ENCODE measurements at regions not wholly inside any gene's neighbourhood (a gene's known extent, or its start where the extent isn't known, plus 50 kb on each side); places are given as distances from the start of the nearest gene placed in this dataset.

DNA sequence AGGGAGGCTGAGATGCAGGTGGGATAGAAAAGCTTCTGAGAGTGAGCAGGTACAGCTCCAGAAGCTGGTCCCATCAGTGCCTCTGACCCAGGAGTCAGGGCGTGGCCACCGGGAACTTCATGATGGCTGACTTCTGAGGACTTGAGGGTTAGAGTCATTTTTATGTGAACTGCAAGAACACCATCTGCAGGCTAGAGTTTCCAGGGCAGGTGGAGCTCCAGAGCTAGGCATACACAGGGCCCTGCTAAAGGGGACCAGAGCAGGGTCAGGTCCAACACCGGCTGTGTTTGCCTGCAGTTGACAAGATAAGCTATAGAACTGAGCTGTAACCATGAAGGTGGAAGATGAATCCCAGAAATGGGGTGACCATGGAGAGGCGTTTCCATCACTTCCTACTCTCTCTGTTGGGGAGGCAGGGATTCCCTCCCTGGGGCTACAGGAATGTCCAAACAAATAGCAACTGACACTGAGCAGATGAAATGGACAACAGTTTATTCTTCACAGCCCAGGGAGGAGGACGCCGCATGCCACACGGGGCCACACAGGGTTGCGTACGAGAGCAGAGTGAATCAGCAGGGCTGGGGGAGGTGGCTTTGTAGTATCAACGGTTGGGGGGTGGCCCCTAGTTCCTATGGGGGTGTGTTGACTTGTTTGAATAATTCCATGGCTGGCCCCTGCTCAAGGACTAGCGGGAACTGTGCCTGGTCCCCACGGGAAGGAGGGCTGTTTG lies 77.6 kb upstream of the ZNF516 start:
- no peak overlapping the region for H3K4me3 ChIP-seq (ENCODE audit: low read length)
- no peaks in the 10 kb centered on the region for H3K9me3 ChIP-seq (ENCODE audit: low read depth, low read length)
- no peaks in the 10 kb centered on the region for H3K27me3 ChIP-seq (ENCODE audit: insufficient read depth, low read length)
- peaks cover 63% of the 10 kb centered on the region for H3K4me1 ChIP-seq (ENCODE audit: insufficient read depth, low read length)

DNA sequence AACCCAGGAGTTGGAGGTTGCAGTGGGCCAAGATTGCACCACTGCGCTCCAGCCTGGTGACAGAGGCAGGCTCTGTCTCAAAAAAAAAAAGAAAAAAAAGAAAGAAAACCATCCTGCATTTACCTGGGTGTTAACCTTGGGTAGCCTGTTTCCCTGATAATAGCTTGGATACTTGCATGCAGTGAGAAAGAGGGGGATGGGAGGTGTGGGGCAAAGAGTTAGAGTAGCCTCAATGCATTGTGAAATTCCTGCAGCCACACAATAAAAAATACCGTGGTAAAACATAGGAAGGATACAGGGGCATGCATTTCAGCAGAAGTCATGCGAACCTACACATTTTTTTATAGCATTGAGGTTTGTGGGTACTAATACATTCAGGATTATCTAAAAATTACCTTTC lies 76.6 kb upstream of the ZNF516 start:
- Histone ChIP-seq H3K4me3 (ENCODE audit: low read length) (no peak overlapping the region), H3K27me3 (ENCODE audit: insufficient read depth, low read length) (no peaks in the 10 kb centered on the region), H3K4me1 (ENCODE audit: insufficient read depth, low read length) (peaks cover 73% of the 10 kb centered on the region), H3K9me3 (ENCODE audit: low read depth, low read length) (no peaks in the 10 kb centered on the region)

DNA sequence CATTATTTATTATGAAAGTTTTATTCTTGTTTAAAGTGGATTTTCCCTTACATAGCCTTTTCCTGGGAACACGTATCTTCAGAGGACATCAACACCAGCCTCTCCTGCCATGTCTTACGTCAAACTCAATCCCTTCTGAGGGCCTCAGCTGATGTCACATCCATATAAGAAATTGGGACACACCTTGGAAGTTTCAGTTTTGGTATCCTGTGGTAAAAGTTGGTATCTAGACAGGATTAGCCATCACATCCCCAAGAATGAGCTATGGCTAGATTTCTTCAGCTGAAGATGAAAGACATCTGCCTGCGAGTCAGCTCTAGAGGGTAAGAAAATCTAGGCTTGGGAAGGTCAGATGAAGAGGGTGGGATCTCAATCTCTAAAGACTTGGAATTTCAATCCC lies 75.8 kb upstream of the ZNF516 start:
- Histone ChIP-seq H3K4me3 (ENCODE audit: low read length) (no peak overlapping the region), H3K4me1 (ENCODE audit: insufficient read depth, low read length) (peaks cover 81% of the 10 kb centered on the region), H3K27me3 (ENCODE audit: insufficient read depth, low read length) (no peaks in the 10 kb centered on the region)

DNA sequence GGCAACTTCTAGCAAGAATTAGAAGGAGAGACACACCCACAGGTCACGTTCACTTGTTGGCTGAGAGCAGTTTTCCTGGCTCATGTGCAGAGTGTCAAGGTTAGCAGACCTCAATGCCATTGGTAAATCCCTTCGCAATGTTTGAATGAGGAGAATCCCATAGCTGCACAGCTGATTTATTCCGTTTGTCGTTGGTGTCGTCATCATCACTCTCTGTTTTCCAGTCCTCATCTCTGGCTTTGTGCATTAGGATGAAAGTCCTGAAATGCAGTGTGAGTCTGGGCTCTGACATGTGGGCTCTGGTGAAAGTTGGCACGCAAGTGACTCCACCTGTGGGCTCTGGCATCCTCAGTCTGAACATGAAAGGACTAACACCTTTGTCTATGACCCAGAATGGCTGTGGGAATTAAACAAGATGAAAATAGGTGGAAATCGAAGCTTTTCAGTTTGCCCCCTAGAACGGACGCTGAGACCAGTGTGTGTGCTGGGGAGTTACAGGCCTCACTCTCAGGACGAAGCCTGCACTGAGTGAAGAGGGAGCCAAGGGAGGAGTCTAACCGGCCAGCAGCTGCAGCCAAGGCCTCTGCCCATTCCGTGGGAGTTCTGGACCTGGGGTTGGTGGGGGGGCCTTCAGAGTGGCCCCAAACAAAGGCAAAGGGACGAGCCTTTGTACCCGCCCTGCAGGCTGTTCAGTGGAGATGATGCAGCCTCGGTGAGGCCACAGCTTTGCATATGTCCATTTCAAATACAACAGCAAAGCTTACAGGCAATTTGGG lies 74.8 kb upstream of the ZNF516 start:
- no peaks in the 10 kb centered on the region for H3K9me3 ChIP-seq (ENCODE audit: low read depth, low read length)
- H3K4me1 ChIP-seq (ENCODE audit: insufficient read depth, low read length) = peaks cover 90% of the 10 kb centered on the region
- H3K27me3 ChIP-seq (ENCODE audit: insufficient read depth, low read length) = no peaks in the 10 kb centered on the region
- no peak overlapping the region for H3K4me3 ChIP-seq (ENCODE audit: low read length)

More for the DNA sequence above, 75.8 kb upstream of the ZNF516 start:
- no peaks in the 10 kb centered on the region for H3K9me3 ChIP-seq (ENCODE audit: low read depth, low read length)

DNA sequence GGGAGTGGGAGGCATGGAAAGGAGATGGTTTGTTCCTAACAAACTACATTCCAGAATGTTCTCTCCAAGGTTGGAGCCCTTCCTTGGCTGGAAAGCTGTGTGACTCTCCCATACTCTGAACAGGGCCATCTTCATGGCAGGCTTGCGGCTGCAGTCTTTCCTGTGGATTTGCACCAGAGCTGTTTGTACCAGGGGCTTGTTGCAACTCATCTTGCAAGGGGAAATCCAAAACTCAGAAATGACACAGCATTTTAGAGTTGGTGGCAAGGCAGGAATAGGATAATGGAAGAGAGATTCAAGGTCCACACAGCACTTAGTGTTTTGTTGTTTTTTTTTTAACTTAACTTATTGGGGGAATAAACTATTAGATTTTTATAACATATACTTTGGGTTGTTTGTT lies 73.7 kb upstream of the ZNF516 start:
- H3K9me3 ChIP-seq (ENCODE audit: low read depth, low read length) = no peaks in the 10 kb centered on the region
- H3K4me3 ChIP-seq (ENCODE audit: low read length) = no peak overlapping the region
- peaks cover 97% of the 10 kb centered on the region for H3K4me1 ChIP-seq (ENCODE audit: insufficient read depth, low read length)
- no peaks in the 10 kb centered on the region for H3K27me3 ChIP-seq (ENCODE audit: insufficient read depth, low read length)

DNA sequence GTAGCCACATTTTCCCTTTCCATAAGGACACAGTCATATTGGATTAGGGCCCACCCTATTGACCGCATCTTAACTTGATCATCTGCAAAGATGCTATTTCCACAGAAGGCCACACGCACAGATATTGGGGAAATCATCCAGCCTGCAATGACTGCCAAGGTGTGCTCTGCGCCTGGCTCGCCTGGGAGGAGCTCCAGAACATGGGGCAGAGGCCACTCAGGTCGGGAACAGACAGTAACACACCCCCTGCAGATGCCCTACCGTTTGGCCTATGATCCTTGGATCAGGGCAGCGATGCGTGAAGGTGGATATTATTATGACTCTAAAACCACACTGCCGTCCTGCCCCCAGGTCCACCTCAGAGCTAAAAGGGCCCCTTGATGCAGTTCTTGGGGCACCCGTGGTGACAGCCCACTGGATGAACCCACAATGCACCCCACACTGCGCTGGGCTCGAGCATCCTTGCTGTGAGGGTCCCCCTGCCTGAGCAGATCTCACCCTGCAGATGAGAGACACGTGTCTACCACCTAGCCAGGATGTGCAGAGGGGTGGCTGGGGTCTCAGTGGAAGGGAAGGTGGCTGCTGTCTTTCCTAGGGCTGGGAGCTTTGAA lies 72.9 kb upstream of the ZNF516 start:
- Histone ChIP-seq H3K4me3 (ENCODE audit: low read length) (no peak overlapping the region), H3K27me3 (ENCODE audit: insufficient read depth, low read length) (no peaks in the 10 kb centered on the region), H3K9me3 (ENCODE audit: low read depth, low read length) (no peaks in the 10 kb centered on the region), H3K4me1 (ENCODE audit: insufficient read depth, low read length) (peaks cover 92% of the 10 kb centered on the region)

DNA sequence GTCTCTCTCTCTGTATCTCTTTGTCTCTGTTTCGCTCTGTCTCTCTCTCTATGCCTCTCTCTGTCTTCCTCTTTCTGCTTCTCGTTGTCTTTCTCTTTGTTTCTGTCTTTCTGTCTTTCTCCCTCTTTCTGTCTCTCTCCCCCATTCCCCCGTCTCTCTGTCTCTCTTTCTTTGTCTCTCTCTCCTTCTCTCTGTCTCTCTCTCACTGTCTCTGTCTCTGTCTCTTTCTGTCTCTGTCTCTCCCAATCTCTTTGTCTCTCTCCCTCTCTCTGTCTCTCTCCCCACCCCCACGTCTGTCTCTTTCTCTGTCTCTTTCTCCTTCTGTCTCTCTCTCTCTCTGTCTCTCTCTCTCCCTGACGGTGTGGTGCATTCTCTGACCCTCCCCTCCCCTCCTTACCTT lies 71.9 kb upstream of the ZNF516 start:
- H3K9me3 ChIP-seq (ENCODE audit: low read depth, low read length) = no peaks in the 10 kb centered on the region
- peaks cover 83% of the 10 kb centered on the region for H3K4me1 ChIP-seq (ENCODE audit: insufficient read depth, low read length)
- H3K4me3 ChIP-seq (ENCODE audit: low read length) = no peak overlapping the region
- H3K27me3 ChIP-seq (ENCODE audit: insufficient read depth, low read length) = no peaks in the 10 kb centered on the region

DNA sequence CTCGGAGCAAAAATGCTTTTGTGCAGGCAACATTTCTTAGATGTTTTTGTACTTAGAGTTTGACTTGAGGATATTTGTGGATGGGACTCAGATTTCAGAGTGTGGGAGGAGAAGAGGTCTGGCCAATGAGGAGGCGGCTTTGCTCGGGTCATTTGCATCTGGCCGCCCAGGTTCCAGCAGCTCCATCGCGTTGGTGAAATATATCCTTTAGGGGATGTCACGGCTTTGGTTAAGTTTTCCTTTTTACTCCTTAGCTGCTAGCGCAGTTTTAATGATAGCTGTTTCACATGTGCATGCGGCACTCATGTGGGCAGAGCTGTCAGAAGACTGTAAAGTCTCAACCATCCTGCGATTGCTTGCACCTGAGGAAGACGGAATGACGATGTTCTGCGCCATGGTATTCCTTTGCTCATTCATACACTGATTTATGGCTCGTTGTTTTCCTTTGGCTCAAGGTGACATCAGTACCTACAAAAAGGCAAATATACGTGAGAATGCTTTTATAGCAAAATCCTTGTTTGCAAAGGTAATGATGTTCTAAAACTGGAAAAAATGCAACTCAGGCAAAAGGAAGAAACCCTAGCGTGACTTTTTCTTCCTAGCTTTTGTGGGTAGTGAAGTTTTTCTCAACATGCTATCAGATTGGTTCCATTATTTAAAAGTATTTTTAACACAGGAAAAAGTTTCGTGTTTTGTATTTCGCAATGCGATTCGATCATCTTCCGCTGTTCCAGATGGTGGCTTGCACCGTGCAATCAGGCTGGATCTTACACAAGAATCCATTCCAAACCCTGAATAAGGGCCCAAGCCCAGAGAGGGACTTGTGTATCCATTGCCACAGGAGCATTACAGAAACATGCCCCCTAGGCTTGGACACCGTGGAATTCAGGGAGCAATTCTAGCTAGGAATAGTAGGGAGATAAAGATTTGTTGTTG lies 70.5 kb upstream of the ZNF516 start:
- H3K4me1 ChIP-seq (ENCODE audit: insufficient read depth, low read length) = peaks cover 69% of the 10 kb centered on the region
- peak overlapping the region; percentile 33 for H3K4me3 ChIP-seq (ENCODE audit: low read length)
- H3K27me3 ChIP-seq (ENCODE audit: insufficient read depth, low read length) = no peaks in the 10 kb centered on the region
- no peaks in the 10 kb centered on the region for H3K9me3 ChIP-seq (ENCODE audit: low read depth, low read length)

DNA sequence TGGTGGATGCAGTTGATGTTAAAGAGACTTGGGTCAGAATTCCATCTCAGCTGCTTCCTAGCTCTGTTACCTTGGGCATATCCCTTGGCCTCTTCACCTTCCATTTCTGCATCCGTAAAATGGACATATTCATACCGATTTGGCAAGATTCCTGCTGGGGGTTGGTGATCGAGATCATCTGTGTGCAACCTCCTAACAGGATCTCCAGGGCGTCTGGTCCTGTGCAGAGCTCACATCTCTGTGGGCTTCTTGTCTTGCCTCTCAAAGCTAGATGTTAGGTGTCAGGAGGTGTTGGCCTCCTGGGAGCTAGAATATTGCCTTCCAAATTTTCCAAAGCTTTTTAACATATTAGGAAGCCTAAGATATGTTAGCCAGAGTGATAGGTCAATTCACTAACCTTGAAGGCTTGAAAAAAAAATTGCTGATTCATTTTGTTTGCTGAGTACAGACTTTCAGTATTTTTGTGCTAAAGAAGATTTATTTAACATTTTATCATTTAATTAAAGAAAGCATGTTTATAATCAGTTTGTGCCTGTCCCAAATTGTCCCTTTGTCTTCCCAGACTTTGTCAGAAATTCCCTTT lies 69.7 kb upstream of the ZNF516 start:
- Histone ChIP-seq H3K27me3 (ENCODE audit: insufficient read depth, low read length) (no peaks in the 10 kb centered on the region), H3K4me3 (ENCODE audit: low read length) (peak overlapping the region; percentile 33), H3K4me1 (ENCODE audit: insufficient read depth, low read length) (peaks cover 61% of the 10 kb centered on the region), H3K9me3 (ENCODE audit: low read depth, low read length) (no peaks in the 10 kb centered on the region)

DNA sequence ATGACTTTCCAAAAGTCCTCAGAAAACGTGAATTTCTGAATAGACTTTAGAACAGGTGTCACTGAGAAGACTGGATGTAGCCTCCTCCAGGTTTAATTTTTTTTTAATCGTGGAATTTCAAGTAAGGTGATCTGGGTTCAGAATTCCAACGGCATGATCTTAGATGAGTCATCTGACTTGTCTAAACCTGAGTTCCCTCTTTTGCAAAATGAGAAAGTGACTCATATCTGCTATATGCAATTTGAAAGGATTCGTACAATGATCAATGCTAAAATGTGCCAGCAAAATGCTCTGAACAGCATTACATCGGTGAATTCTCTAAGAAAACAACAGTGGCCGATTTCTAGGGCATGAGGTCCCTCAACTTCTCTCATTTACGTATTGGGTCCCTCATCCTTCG lies 69.1 kb upstream of the ZNF516 start:
- H3K4me3 ChIP-seq (ENCODE audit: low read length) = no peak overlapping the region
- H3K4me1 ChIP-seq (ENCODE audit: insufficient read depth, low read length) = peaks cover 60% of the 10 kb centered on the region
- H3K27me3 ChIP-seq (ENCODE audit: insufficient read depth, low read length) = no peaks in the 10 kb centered on the region

DNA sequence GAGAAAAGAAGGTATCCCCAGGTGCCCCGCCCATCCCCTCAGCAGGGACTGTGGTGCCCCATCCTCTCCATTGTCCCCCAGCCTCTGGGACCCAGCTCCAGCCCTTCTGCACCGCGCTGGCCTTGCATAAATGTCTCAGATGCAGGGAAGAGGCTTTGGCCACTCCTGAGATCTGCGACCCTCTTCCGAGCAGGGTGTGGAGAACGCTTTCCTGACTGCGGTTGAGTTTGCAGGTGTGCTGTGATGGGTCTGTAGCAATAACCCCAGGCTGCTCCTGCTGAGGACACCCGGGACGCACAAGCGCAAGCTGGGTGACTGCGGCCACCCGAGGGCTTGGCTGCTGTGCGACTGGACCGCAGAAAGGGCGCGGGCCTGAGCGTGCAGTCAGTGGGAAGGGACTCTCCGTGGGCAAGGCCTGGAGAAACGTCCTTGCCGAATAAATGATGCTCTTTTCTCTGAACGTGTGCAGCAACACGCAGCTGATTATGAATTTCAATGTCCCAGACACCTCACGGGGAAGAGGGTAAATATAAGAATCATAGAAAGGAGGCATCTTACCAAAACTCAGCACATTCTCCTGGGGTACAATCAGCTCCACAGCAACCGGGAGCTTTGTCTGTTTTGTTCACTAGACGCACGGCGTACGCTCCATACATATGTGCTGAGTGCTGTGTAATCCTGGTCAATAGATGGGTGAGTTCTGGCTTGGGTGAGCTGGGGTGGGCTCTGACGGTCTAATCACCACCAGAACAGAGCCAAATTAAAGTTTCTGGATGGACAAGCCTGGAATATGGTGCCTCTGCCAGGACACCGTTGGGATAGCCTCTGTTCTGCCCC lies 67.5 kb upstream of the ZNF516 start:
- peaks cover 55% of the 10 kb centered on the region for H3K4me1 ChIP-seq (ENCODE audit: insufficient read depth, low read length)
- no peaks in the 10 kb centered on the region for H3K27me3 ChIP-seq (ENCODE audit: insufficient read depth, low read length)
- H3K4me3 ChIP-seq (ENCODE audit: low read length) = no peak overlapping the region
- H3K9me3 ChIP-seq (ENCODE audit: low read depth, low read length) = no peaks in the 10 kb centered on the region

More for the DNA sequence above, 69.1 kb upstream of the ZNF516 start:
- H3K9me3 ChIP-seq (ENCODE audit: low read depth, low read length) = no peaks in the 10 kb centered on the region

DNA sequence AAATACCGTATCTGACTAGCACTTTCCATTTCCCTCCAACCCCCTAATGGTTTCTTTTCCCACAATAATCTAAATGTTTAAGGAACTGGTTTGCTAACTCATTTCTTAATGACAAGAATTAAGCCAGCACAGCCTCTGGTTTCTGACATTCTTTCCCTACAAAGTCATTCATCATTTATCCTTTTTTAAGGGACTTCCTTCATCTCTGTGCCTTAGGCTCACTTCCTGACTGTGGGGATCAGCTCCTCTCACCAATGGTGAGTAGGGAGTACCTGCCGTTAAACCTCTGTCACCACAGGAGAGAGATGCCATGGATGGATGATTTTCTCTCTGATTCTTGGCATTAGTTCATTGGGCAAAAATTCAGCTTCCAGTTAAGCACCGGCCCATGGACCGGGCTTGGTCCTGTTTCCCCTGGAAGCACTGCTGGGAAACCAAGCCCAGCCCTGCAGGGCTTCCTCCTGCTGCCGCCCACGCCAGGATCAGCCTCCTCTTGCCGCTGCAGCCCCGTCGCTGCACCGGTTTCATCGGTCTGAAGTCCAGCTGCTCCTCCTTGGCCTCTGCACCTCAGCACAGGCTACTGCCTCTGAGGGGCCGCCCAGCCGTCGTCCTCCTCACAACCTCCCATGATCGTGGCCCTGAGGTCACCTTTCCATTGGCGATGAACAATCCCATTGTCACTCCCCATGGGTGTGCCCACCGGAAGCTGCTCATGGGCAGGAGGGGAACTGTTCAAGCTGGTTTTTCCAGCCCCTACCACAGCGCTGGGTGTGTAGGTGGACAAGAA lies 64.0 kb upstream of the ZNF516 start:
- H3K27me3 ChIP-seq (ENCODE audit: insufficient read depth, low read length) = no peaks in the 10 kb centered on the region
- H3K4me1 ChIP-seq (ENCODE audit: insufficient read depth, low read length) = peaks cover 41% of the 10 kb centered on the region
- no peaks in the 10 kb centered on the region for H3K9me3 ChIP-seq (ENCODE audit: low read depth, low read length)
- no peak overlapping the region for H3K4me3 ChIP-seq (ENCODE audit: low read length)

DNA sequence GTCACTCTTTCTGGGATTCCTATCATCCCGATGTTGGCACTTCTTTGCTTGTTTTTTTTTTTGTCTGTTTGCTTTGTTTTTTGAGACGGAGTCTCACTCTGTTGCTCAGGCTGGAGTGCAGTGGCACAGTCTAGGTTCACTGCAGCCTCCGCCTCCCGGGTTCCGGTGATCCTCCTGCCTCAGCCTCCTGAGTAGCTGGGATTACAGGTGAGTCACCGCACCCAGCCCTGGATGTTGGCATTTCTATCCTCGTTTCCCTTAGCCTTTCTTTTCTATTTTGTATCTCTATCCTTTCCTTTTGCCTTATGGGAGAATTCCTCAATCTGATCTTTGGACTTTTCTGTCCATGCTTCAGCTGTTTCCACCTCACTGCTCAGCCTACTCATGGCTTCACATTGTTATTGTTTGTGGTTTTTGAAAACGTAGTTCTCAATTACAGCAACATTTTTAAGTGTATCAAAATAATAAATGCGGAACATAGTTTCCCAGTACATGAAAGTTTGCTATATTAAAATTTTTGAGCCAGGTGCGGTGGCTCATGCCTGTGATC lies 62.1 kb upstream of the ZNF516 start:
- H3K4me3 ChIP-seq (ENCODE audit: low read length) = no peak overlapping the region
- H3K4me1 ChIP-seq (ENCODE audit: insufficient read depth, low read length) = peaks cover 50% of the 10 kb centered on the region
- H3K27me3 ChIP-seq (ENCODE audit: insufficient read depth, low read length) = no peaks in the 10 kb centered on the region
- H3K9me3 ChIP-seq (ENCODE audit: low read depth, low read length) = no peaks in the 10 kb centered on the region
